ENCODE measurements at regions not wholly inside any gene's neighbourhood (a gene's known extent, or its start where the extent isn't known, plus 50 kb on each side); places are given as distances from the start of the nearest gene placed in this dataset.
"Not testable (repeated sequence)": the region's sequence is repeated elsewhere in the genome, so short reads cannot be mapped to it uniquely, and the experiment has no call there.

DNA sequence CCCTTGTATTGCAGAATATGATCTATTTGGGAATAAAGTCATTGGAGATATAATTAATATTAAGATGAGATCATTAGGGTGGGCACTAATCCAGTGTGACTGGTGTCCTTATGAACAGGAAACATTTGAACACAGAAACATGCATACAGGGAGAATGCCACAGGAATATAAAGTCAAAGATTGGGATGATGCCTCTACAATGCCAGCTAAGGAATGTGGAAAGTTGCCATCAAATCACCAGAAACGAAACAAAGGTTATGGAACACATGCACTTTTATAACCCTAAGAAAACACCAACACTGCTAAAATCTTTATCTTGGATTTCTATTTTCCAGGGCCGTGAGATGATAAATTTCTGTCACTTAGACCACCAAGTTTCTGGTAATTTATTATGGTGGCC, 442.4 kb upstream of the BCHE start:
- H3K4me1 Mint-ChIP-seq = no peaks in the 10 kb centered on the region
- H3K27ac Mint-ChIP-seq = no peak overlapping the region
- H3K9me3 Mint-ChIP-seq (ENCODE audit: low read depth) = peaks cover 8% of the 10 kb centered on the region
- DNase-seq (no peak), ATAC-seq (no peak)
- H3K27me3 Mint-ChIP-seq = no peaks in the 10 kb centered on the region
- no peak overlapping the region for H3K4me3 Mint-ChIP-seq
- CTCF ChIA-PET = no interaction called here
- H3K36me3 Mint-ChIP-seq = no peaks in the 10 kb centered on the region

DNA sequence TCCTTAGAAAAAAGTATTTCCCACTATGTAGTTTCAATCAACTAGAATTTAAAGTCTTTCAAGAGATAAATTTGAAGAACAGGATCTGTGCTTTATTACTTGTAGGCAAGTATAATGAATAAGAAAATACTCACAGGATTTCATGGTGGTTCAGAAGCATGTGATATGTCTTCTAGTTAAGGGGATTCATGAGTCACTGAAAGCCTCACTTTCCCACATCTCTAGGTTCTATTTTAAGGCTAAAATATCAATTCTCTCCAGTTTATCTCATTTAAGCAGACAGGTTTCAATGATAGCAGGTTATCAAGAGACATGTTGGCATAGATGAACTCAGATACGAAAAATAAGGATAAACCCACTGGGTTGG, 437.8 kb upstream of the BCHE start:
- DNase-seq (no peak), ATAC-seq (no peak)
- no peak overlapping the region for H3K27ac Mint-ChIP-seq
- no peaks in the 10 kb centered on the region for H3K36me3 Mint-ChIP-seq
- H3K27me3 Mint-ChIP-seq = no peaks in the 10 kb centered on the region
- no peak overlapping the region for H3K4me3 Mint-ChIP-seq
- CTCF ChIA-PET = no interaction called here
- peaks cover 3% of the 10 kb centered on the region for H3K9me3 Mint-ChIP-seq (ENCODE audit: low read depth)
- no peaks in the 10 kb centered on the region for H3K4me1 Mint-ChIP-seq

DNA sequence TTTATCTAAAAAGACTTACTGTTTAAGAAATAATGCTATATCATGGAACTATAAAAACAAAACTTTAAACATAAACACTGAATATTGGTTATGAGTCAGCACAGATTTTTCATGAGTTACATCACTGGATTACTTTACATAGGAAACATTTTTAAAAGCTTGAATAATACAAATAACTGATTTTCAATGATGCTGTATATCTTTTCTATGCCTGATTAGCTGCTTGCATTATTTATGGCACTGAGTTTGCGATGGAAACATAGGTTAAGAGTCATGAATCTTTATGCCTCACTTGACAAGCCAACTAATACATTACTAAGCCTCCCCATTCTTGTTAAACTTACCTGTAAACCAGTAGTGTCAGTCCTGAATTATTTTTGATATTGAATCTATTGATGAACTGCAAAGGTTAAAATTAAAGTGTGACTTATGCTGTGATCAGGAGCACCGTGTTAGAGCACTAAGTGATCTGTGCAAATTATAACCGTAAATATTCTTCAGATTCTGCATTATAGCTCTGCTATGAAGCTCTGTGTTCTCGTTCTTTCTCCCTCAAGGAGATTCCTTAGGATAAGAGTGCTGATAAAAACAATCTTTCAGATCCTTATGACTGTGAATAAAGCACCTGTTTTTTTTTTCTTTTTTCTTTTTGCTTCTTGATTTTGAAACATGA, 437.3 kb upstream of the BCHE start:
- Mint-ChIP-seq H3K27ac (no peak overlapping the region), H3K36me3 (no peaks in the 10 kb centered on the region), H3K27me3 (no peaks in the 10 kb centered on the region), H3K9me3 (ENCODE audit: low read depth) (peaks cover 3% of the 10 kb centered on the region), H3K4me3 (no peak overlapping the region), H3K4me1 (no peaks in the 10 kb centered on the region)
- DNase-seq (no peak), ATAC-seq (no peak)
- CTCF ChIA-PET = no interaction called here

DNA sequence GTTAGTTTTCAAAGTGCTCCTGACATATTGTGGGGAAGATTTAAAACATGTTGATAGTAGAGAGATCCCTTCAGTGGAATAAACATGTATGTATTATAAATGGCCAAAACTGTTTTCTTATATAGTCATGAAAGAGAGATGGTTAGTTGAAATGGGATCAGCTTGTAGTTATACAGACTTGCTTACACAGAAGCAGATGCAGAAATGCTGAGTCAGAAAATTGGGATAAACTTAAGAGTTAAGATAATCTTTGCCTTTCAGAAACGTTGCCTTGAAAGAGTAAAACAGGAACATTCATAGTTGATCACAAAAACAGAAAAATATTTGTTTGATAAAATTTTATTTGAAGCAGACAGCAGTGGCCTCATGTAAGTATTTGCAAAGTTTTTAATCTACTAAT, 433.2 kb upstream of the BCHE start:
- no peaks in the 10 kb centered on the region for H3K36me3 Mint-ChIP-seq
- no peaks in the 10 kb centered on the region for H3K9me3 Mint-ChIP-seq (ENCODE audit: low read depth)
- ATAC-seq (no peak), DNase-seq (no peak)
- no peaks in the 10 kb centered on the region for H3K4me1 Mint-ChIP-seq
- no peaks in the 10 kb centered on the region for H3K27me3 Mint-ChIP-seq
- CTCF ChIA-PET = no interaction called here
- no peak overlapping the region for H3K27ac Mint-ChIP-seq
- no peak overlapping the region for H3K4me3 Mint-ChIP-seq

DNA sequence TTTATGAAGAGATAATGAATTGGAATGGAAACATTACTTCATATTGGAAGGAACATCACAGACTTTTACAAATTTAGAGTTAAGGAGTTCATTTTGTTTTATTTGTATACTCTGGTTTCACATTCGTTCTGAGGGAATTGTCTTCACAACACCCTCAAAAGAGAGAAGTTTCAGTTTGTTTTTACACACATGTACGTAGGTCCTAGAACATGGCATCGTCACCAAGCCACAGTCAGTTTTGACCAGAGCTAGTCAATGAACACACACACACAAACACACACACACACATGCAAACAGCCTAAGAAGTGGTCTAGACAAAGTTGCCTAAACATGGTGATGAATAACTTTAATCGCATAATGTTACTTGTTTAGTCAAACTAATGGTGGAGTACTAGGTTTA, 427.9 kb upstream of the BCHE start:
- H3K36me3 Mint-ChIP-seq = no peaks in the 10 kb centered on the region
- ATAC-seq (no peak), DNase-seq (no peak)
- no peak overlapping the region for H3K4me3 Mint-ChIP-seq
- CTCF ChIA-PET = no interaction called here
- no peaks in the 10 kb centered on the region for H3K27me3 Mint-ChIP-seq
- no peaks in the 10 kb centered on the region for H3K9me3 Mint-ChIP-seq (ENCODE audit: low read depth)
- no peaks in the 10 kb centered on the region for H3K4me1 Mint-ChIP-seq
- H3K27ac Mint-ChIP-seq = no peak overlapping the region

DNA sequence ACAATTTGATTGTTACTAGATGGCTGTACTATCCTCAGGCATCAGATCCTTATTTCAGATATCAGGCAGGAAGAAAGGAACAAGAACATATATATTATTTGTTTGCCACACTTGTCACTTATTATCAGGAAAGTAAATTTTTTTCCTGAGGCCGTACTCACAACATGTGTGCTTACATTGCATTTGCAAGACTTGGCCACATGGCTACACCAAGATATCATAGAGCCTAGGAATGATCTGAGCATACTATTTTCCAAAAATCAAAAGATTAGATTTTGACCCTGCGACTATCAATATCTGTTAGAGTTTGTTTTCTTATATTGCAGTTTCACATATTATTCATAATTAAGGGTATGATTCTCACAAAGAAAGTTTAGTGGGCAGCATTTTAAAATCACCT, 426.2 kb upstream of the BCHE start:
- CTCF ChIA-PET = no interaction called here
- no peak overlapping the region for H3K27ac Mint-ChIP-seq
- no peaks in the 10 kb centered on the region for H3K9me3 Mint-ChIP-seq (ENCODE audit: low read depth)
- DNase-seq = no peak
- no peak for ATAC-seq
- no peak overlapping the region for H3K4me3 Mint-ChIP-seq
- H3K36me3 Mint-ChIP-seq = no peaks in the 10 kb centered on the region
- no peaks in the 10 kb centered on the region for H3K4me1 Mint-ChIP-seq
- no peaks in the 10 kb centered on the region for H3K27me3 Mint-ChIP-seq

DNA sequence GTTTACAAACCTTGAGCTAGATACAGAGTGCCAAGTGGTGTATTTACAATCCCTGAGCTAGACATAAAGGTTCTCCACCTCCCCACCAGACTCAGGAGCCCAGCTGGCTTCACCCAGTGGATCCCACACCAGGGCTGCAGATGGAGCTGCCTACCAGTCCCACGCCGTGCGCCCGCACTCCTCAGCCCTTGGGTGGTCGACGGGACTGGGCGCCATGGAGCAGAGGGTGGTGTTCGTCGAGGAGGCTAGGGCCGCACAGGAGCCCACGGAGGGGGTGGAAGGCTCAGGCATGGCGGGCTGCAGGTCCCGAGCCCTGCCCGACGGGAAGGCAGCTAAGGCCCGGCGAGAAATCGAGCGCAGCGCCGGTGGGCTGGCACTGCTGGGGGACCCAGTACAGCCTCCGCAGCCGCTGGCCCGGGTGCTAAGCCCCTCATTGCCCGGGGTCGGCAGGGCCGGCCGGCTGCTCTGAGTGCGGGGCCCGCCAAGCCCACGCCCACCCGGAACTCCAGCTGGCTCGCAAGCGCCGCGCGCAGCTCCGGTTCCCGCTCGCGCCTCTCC, 421.1 kb upstream of the BCHE start:
- H3K9me3 Mint-ChIP-seq (ENCODE audit: low read depth); ATAC-seq; H3K4me1 Mint-ChIP-seq; H3K36me3 Mint-ChIP-seq; CTCF ChIA-PET; H3K27me3 Mint-ChIP-seq; DNase-seq; H3K4me3 Mint-ChIP-seq; H3K27ac Mint-ChIP-seq: not testable (repeated sequence)

DNA sequence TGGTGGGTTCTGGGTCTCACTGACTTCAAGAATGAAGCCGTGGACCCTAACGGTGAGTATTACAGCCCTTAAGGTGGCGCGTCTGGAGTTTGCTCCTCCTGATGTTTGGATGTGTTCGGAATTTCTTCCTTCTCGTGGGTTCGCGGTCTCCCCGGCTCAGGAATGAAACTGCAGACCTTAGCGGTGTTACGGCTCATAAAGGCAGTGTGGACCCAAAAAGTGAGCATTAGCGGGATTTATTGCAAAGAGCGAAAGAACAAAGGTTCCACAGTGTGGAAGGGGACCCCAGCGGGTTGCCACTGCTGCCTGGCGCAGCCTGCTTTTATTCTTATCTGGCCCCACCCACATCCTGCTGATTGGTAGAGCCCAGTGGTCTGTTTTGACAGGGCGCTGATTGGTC, 420.5 kb upstream of the BCHE start:
- Mint-ChIP-seq H3K9me3 (ENCODE audit: low read depth) (peaks cover 5% of the 10 kb centered on the region), H3K4me3 (no peak overlapping the region), H3K4me1 (no peaks in the 10 kb centered on the region), H3K27ac (no peak overlapping the region), H3K36me3 (no peaks in the 10 kb centered on the region), H3K27me3 (no peaks in the 10 kb centered on the region)
- ATAC-seq (no peak), DNase-seq (no peak)
- CTCF ChIA-PET = no interaction called here

DNA sequence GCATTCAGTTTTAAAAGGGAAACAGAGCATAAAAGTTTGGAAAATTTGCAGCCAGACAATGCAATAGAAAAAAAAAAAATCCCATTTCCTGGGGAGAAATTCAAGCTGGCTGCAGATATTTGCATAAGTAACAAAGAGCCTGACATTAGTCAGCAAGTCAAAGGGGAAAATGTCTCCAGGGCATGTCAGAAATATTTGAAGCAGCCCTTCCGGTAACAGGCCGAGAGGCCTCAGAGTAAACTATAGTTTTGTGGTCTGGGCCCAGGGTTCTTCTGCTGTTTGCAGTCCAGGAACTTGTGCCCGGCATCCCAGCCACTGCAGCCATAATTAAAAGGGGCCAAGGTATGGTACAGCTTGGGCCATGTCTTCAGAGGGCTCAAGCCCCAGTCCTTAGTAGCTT, 411.6 kb upstream of the BCHE start:
- H3K4me1 Mint-ChIP-seq = no peaks in the 10 kb centered on the region
- H3K36me3 Mint-ChIP-seq = no peaks in the 10 kb centered on the region
- H3K27ac Mint-ChIP-seq = no peak overlapping the region
- DNase-seq = no peak
- CTCF ChIA-PET = no interaction called here
- no peaks in the 10 kb centered on the region for H3K27me3 Mint-ChIP-seq
- H3K4me3 Mint-ChIP-seq = no peak overlapping the region
- H3K9me3 Mint-ChIP-seq (ENCODE audit: low read depth) = peaks cover 6% of the 10 kb centered on the region
- ATAC-seq = no peak

DNA sequence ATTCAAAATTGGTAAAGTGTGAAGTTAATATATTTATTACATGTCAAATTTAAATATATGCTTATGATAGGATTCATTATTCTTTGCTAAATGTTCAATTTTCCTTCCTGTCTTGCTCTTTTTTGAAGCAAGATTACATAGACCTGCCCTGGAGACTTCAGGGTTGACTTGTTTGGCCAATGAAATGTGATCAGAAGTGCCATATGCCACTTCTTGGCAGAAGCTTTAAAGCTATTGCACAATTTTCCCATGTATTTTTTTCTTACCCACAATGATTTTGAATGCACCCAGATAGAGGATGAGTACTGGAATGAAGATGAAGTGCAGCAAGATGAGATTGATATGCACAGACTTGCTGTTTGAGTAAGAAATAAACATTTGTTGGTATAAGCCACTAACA, 406.3 kb upstream of the BCHE start:
- ATAC-seq (no peak), DNase-seq (no peak)
- H3K27me3 Mint-ChIP-seq = no peaks in the 10 kb centered on the region
- no peak overlapping the region for H3K4me3 Mint-ChIP-seq
- H3K27ac Mint-ChIP-seq = no peak overlapping the region
- CTCF ChIA-PET = no interaction called here
- H3K36me3 Mint-ChIP-seq = no peaks in the 10 kb centered on the region
- peaks cover 2% of the 10 kb centered on the region for H3K9me3 Mint-ChIP-seq (ENCODE audit: low read depth)
- no peaks in the 10 kb centered on the region for H3K4me1 Mint-ChIP-seq

DNA sequence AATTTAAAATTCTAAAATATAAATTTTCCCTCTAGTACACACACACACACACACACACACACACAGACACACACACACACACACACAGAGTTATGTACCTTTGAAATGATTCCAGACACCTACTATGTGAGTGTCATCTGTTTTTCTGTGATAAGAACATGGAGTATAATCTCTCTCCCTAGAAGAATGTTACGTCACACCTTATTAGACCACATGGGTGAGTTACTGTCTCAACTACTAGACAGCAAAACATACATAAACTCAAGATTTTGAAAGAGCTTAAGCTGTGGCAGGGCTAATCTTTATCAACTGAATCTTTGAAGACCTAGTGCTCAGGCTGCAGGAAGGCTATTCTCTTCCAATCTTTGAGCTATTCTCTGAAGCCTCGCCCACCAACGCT, 385.9 kb upstream of the BCHE start:
- H3K27me3 Mint-ChIP-seq = no peaks in the 10 kb centered on the region
- H3K4me1 Mint-ChIP-seq = no peaks in the 10 kb centered on the region
- ATAC-seq (no peak), DNase-seq (no peak)
- peaks cover 6% of the 10 kb centered on the region for H3K9me3 Mint-ChIP-seq (ENCODE audit: low read depth)
- no peak overlapping the region for H3K27ac Mint-ChIP-seq
- H3K4me3 Mint-ChIP-seq = no peak overlapping the region
- CTCF ChIA-PET = no interaction called here
- no peaks in the 10 kb centered on the region for H3K36me3 Mint-ChIP-seq

DNA sequence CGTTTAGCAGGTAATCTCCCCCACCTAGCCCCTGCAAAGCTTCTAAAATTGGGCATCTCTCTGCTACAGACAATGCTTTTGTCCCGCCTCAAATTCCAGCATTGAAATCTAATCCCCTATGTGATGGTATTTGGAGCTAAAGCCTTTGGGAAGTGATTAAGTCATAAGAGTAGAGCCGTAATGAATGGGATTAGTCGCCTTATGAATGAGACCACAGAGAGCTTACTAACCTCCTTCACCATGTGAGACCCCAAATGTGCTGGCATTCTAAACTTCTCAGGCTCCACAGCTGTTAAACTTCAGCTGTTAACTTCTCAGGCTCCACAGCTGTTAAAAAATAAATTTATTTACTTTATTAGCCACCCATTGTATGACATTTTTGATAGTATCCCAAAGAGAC, 374.2 kb upstream of the BCHE start:
- no peak overlapping the region for H3K27ac Mint-ChIP-seq
- no peaks in the 10 kb centered on the region for H3K27me3 Mint-ChIP-seq
- H3K4me3 Mint-ChIP-seq = no peak overlapping the region
- no peak for ATAC-seq
- CTCF ChIA-PET = no interaction called here
- peaks cover under 1% of the 10 kb centered on the region for H3K9me3 Mint-ChIP-seq (ENCODE audit: low read depth)
- no peaks in the 10 kb centered on the region for H3K4me1 Mint-ChIP-seq
- no peaks in the 10 kb centered on the region for H3K36me3 Mint-ChIP-seq
- DNase-seq = no peak

DNA sequence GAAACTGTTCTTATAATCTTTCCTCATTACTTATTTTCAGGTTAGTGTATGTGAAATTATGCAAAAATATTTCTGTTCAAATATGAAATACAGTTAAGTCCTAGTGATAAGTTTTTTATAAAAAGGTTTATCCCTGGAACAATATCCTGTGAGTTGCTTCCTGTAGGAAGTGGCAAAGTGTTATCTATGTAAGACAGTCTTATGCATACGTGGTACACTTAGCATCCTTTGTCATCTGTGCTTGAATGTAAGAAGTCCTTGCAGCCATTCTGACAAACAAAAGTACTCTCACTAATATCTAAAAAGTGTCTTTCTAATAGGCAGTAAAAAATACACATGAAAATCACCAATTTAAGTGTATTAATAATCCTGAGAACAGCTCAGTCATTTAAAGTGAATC, 372.5 kb upstream of the BCHE start:
- DNase-seq (no peak), ATAC-seq (no peak)
- Mint-ChIP-seq H3K4me1 (no peaks in the 10 kb centered on the region), H3K36me3 (no peaks in the 10 kb centered on the region), H3K27ac (no peak overlapping the region), H3K4me3 (no peak overlapping the region), H3K9me3 (ENCODE audit: low read depth) (no peaks in the 10 kb centered on the region), H3K27me3 (no peaks in the 10 kb centered on the region)
- CTCF ChIA-PET = no interaction called here

DNA sequence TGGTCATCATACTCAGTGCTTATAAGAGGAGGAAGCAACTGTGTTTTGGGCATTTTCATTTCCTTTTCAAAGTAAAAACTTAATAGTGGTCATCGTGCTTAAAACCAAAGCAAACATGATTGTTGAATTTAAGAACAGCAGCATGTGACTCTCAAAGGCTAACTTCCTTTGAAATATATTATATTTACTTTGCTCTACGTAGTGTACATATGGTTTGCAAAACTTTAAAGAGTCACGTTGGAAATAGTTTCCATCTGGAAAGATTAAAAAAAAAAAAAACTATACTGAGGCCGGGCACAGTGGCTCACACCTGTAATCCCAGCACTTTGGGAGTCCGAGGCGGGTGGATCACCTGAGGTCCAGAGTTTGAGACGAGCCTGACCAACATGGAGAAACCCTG, 367.9 kb upstream of the BCHE start:
- DNase-seq = no peak
- Mint-ChIP-seq H3K9me3 (ENCODE audit: low read depth) (no peaks in the 10 kb centered on the region), H3K4me1 (no peaks in the 10 kb centered on the region), H3K4me3 (no peak overlapping the region), H3K27ac (no peak overlapping the region), H3K27me3 (no peaks in the 10 kb centered on the region), H3K36me3 (no peaks in the 10 kb centered on the region)
- CTCF ChIA-PET = no interaction called here
- ATAC-seq = no peak

DNA sequence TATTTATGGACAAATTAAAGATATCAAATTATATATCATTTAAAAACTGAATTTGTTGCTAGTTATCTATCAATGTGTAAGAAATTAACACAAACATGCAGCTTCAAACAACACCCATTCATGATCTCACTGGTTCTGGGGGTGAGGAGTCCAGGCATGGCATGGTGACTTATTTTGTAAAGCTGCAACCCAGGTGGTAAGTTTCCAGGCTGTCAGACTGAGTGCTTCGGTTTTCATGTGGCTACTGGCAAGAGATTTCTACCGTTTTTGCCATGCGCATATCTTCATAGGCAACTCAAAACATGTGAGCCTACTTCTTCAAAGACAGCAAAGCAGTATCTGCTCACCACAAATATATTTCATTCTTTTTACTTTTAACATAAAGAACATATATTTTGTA, 364.3 kb upstream of the BCHE start:
- H3K9me3 Mint-ChIP-seq (ENCODE audit: low read depth) = peaks cover 3% of the 10 kb centered on the region
- H3K4me1 Mint-ChIP-seq = no peaks in the 10 kb centered on the region
- CTCF ChIA-PET = no interaction called here
- H3K4me3 Mint-ChIP-seq = no peak overlapping the region
- no peaks in the 10 kb centered on the region for H3K36me3 Mint-ChIP-seq
- no peak for DNase-seq
- no peaks in the 10 kb centered on the region for H3K27me3 Mint-ChIP-seq
- no peak overlapping the region for H3K27ac Mint-ChIP-seq
- no peak for ATAC-seq
